ENCODE measurements at regions not wholly inside any gene's neighbourhood (a gene's known extent, or its start where the extent isn't known, plus 50 kb on each side); places are given as distances from the start of the nearest gene placed in this dataset.

GRCh38 chr9:126096340-126096739 is 230.3 kb upstream of the MVB12B start:
- intact Hi-C loops (cut with micrococcal nuclease), result no loop called here
- FAIRE-seq, result no peak
- POLR2A ChIA-PET, result no interaction called here
- dilution Hi-C loops (cut with MboI; ENCODE audit: extremely low pct_ligation_motif_present, low sequenced_read_pairs), result no loop called here
- DNase-seq (ENCODE audit: low read depth, low spot score), result no peak
- TF ChIP-seq GATA2 (IDR thresholded peaks at IDR 0.05; ENCODE audit: insufficient read depth, insufficient read length, low read depth, low read length), result no peak
- no peak for TF ChIP-seq POLR2AphosphoS5 (IDR thresholded peaks at IDR 0.05; ENCODE audit: insufficient read depth, low read depth, low read length)
- no peak for TF ChIP-seq POLR2A (IDR thresholded peaks at IDR 0.05; ENCODE audit: low read depth, low read length)
- no peak for TF ChIP-seq FOS (IDR thresholded peaks at IDR 0.05; ENCODE audit: borderline replicate concordance, insufficient read depth, low read length)
- no peak for TF ChIP-seq EZH2 (IDR thresholded peaks at IDR 0.05; ENCODE audit: borderline replicate concordance, low read depth, low read length, severe bottlenecking)
- no peak for TF ChIP-seq MYC (IDR thresholded peaks at IDR 0.05; ENCODE audit: low read depth, low read length)
- no peak for TF ChIP-seq JUN (IDR thresholded peaks at IDR 0.05; ENCODE audit: borderline replicate concordance, insufficient read depth, insufficient read length, low read depth)
- TF ChIP-seq CTCF (IDR thresholded peaks at IDR 0.05; ENCODE audit: extremely low read depth in 1 of 2, insufficient read depth in 1 of 2, low read depth in 1 of 2, low read length in 2 of 2), result no peak
- no peak for TF ChIP-seq MAX (IDR thresholded peaks at IDR 0.05; ENCODE audit: insufficient read depth, insufficient read length)
- Histone ChIP-seq H3K79me2 (ENCODE audit: control insufficient read depth, insufficient read depth, low read length) (no peaks in the 10 kb centered on the region), H3K27me3 (ENCODE audit: control insufficient read depth in 2 of 2, insufficient read depth in 2 of 2, low read length in 2 of 2) (no peaks in the 10 kb centered on the region), H4K20me1 (replicated peaks; ENCODE audit: control insufficient read depth, extremely low read depth, insufficient read depth, low read length) (no peaks in the 10 kb centered on the region), H3K9me1 (replicated peaks; ENCODE audit: control insufficient read depth, extremely low read depth, insufficient read depth, low read length) (no peaks in the 10 kb centered on the region), H3K4me2 (ENCODE audit: insufficient read depth, low read length) (no peak overlapping the region), H3K9ac (replicated peaks; ENCODE audit: extremely low read depth, insufficient read depth, low read length) (no peak overlapping the region), H3K27ac (ENCODE audit: insufficient read depth, low read depth, low read length) (no peak overlapping the region), H3K9me3 (replicated peaks; ENCODE audit: control insufficient read depth, insufficient read depth, low read length) (no peaks in the 10 kb centered on the region), H2AFZ (ENCODE audit: low read depth, low read length) (no peak overlapping the region), H3K4me3 (replicated peaks in 1 of 3; ENCODE audit: insufficient read depth in 1 of 3, low read depth in 1 of 3, low read length in 3 of 3) (no peak overlapping the region), H3K36me3 (ENCODE audit: control insufficient read depth in 2 of 2, extremely low read depth in 1 of 2, insufficient read depth in 2 of 2, low read length in 2 of 2) (no peaks in the 10 kb centered on the region), H3K4me1 (ENCODE audit: control insufficient read depth, extremely low read depth, insufficient read depth, low read length) (no peaks in the 10 kb centered on the region)
- CTCF ChIA-PET, result no interaction called here
- BruUV-seq (replicated peaks), result no TSS peak

Measured in endothelial cell of umbilical vein (primary cell).